ENCODE measurements at regions not wholly inside any gene's neighbourhood (a gene's known extent, or its start where the extent isn't known, plus 50 kb on each side); places are given as distances from the start of the nearest gene placed in this dataset.

DNA sequence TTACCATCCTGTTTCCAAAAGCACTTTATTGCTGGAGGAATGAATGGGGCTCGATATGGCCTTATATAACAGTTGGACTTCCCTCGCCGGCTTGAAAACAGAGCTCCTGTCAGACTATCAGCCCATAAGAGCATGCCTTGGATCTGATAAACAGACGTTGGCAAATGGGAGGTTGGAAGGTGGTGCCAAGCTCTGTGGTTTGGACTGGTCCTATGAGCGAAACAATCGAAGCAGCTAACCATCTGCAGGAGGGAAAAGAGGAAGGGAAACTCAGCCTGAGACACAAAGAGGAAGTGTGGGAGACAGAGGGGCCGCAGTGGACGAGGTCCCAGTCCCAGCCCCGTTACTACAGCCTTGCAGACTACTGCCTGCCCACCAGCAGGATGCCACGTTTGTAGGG is 92.9 kb downstream of the TFAP2C start:
- TF ChIP-seq, protein P1, sequence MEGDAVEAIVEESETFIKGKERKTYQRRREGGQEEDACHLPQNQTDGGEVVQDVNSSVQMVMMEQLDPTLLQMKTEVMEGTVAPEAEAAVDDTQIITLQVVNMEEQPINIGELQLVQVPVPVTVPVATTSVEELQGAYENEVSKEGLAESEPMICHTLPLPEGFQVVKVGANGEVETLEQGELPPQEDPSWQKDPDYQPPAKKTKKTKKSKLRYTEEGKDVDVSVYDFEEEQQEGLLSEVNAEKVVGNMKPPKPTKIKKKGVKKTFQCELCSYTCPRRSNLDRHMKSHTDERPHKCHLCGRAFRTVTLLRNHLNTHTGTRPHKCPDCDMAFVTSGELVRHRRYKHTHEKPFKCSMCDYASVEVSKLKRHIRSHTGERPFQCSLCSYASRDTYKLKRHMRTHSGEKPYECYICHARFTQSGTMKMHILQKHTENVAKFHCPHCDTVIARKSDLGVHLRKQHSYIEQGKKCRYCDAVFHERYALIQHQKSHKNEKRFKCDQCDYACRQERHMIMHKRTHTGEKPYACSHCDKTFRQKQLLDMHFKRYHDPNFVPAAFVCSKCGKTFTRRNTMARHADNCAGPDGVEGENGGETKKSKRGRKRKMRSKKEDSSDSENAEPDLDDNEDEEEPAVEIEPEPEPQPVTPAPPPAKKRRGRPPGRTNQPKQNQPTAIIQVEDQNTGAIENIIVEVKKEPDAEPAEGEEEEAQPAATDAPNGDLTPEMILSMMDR (IDR thresholded peaks at IDR 0.05), result no peak
- TF ChIP-seq POLR2AphosphoS5 (IDR thresholded peaks at IDR 0.05; ENCODE audit: insufficient read depth in 1 of 2, low read depth in 1 of 2), result no peak

Data from vagina (tissue), 2 donors.